Femur (tissue), 1 donor: ENCODE measurements at regions not wholly inside any gene's neighbourhood (a gene's known extent, or its start where the extent isn't known, plus 50 kb on each side); places are given as distances from the start of the nearest gene placed in this dataset.

ENCODE experiments used
- DNase-seq: peaks from one replicate; pipeline ENCODE4 v3.0.0-alpha.2; 2017

GRCh38 chr15:25051399-25052154 lies 96.8 kb downstream of the SNRPN start:
- DNase-seq: no peak

DNA sequence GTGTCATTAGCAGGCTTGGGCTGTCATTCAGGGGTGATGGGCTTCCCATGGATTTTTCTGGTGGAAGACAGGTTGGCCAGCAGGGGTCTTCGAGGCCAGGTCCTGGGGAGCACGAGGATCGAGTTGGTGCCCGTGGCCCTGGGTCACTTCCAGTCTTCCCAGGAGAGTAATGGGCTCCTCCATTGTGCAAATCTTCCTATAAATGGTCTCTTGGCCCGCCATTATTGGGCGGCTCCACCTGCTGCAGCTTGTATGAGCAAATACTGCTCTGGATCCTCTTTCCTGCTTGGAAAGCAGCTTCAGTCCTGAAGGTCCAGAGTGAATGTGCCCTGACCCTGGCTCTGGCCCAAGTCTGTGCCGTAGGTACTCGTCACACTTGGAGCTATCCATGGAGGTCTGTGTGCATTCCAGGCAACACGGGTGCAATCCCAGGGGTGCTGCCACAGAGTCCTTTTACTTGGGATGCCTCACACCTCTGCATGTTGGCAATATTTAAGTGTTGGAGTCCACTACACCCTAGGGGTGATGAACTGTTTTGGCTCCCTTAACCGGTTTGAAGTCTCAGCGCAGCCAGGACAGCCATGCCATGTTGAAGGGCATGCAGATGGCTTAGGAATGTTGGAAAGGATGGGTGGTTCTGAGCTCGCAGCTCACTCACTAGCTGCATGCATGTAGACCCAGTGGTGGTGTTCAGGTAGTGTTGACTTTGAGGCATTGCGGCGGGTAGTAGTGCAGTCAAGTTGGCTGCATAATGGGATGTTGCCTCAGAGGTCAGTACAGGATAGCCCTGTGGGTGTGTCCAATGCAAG lies 97.6 kb downstream of the SNRPN start:
- DNase-seq: no peak

- no peak for DNase-seq
Observed at GRCh38 chr15:25053000-25053815, 98.4 kb downstream of the SNRPN start.

DNA sequence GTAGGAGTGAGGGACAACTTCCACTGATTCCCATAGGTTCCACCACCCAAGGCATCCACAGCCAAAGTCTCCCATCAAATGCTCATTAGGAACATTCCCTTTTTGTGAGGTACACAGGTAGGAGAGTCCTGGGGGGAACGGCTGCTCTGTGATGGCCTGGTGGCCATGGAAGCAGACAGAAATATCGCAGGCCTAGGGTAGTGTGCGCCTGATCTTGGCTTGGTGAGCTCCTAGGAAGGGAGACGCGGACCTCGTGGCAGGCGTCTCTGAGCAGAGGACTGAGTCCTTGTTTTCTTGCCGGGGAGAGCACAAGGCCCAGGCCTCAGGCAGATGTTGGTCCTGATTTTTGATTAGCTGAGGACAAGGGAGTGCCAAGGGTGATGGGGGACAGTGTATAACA lies 99.5 kb downstream of the SNRPN start:
- DNase-seq: peak; percentile 3

- DNase-seq: peak; percentile 0
Observed at GRCh38 chr15:25054943-25055342, 100.2 kb downstream of the SNRPN start.

DNA sequence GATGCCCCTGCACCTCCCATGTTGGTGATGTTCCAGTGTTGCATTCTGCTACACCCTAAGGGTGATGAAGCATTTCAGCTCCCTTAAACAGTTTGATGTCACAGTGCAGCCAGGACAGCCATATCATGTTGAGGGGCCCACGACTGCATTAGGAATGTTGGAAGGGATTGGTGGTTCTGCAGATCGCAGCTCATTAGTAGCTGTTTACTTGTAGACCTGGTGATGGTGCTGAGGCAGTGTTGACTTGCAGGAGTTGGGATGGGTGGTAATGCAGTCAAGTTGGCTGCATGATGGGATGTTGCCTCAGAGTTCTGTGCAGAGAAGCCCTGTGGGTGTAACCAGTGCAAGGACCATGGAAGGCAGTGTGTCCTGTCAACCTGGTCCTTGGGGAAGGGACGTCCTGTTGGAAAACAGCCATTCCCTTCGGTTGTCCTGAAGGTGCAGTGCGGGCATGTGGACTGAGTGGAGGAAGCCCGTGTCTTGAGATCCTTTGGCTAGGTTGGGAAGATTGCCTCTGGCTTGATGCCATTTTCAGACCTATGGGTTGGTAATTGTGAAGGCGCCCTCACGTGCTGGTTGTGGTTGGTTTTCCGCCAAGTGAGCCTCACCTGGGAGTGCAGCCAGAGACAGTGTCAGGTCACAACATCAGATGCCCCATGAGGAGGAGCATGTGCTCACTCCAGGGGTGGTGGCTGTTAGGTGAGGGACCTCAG lies 100.7 kb downstream of the SNRPN start:
- peak; percentile 9 for DNase-seq

DNA sequence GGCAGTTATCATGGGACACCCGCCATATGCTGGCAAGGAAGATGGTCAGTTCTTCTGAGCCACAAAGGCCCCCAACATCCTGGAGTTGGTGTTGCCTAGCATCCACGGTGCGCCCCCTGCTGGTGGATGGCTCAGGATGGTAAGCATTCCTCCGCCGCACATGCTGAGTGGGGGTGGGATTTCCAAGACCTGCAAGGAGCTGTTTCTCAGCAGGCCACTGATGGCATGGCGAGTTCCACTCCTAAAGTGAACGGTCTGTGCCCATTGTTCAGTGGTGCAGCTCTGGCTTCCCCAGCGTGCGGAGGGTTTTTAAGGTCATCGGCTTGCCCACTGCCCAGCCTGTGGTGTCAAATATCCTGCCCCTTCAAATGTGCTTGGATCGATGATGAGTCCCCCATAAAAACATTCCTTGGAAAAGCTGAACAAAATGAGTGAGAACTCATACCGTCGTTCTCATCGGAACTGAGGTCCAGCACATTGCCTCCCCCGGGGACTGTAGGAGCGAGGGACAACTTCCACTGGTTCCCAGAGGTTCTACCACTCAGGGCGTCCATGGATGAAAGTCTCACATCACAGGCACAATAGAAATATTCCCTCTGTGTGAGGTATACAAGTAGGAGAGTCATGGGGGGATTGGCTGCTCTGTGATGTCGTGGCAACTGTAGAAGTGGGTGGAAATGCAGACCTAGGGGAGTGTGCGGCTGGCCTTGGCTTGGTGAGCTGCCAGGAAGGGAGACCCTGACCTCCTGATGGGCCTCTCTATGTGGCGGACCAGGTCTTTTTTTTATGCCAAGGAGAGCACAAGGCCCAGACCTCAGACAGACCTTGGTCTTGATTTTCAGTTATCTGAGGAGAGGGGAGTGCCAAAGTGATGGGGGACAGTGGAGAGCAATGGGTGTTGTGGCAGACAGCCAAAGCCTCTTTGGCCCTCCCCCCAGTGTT lies 102.0 kb downstream of the SNRPN start:
- DNase-seq: peak; percentile 10

GRCh38 chr15:25057574-25057973 lies 102.8 kb downstream of the SNRPN start:
- peak; percentile 1 for DNase-seq

- DNase-seq: peak; percentile 12
Observed at GRCh38 chr15:25058080-25058785, 103.4 kb downstream of the SNRPN start.

DNA sequence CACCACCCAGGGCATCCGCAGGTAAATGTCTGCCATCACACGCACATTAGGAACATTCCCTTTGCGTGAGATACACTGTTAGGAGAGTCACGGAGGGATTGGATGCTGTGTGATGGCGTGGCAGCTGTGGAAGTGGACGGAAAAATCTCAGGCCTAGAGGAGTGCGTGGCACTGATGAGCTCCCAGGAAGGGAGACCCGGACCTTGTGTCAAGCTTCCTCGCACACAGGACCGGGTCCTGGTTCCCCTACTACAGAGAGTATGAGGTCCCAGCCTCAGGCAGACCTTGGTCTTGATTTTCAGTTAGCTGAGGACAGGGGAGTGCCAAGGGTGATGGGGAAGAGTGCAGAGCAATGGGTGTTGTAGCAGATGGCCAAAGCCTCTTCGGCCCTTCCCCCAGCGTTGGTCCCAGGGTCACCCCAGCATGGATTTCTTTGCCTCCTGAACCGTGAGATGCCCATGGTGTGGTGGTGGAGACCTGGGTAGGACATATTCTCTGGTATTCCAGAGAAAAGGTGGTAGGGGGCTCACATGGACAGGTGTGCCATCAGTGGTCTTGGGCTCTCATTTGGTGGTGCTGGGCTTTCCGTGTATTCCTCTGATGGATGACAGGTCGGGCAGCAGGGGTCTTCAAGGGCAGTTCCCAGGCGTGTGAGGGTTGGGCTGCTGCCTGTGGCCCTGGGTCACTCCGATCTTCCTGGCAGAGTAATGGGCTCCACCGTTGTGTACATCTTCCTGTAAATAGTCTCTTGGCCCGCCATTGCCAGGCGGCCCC lies 105.1 kb downstream of the SNRPN start:
- DNase-seq: peak; percentile 2

GRCh38 chr15:25060472-25060803 lies 105.7 kb downstream of the SNRPN start:
- DNase-seq: peak; percentile 10

GRCh38 chr15:25060996-25061620 lies 106.3 kb downstream of the SNRPN start:
- DNase-seq: peak; percentile 2

DNA sequence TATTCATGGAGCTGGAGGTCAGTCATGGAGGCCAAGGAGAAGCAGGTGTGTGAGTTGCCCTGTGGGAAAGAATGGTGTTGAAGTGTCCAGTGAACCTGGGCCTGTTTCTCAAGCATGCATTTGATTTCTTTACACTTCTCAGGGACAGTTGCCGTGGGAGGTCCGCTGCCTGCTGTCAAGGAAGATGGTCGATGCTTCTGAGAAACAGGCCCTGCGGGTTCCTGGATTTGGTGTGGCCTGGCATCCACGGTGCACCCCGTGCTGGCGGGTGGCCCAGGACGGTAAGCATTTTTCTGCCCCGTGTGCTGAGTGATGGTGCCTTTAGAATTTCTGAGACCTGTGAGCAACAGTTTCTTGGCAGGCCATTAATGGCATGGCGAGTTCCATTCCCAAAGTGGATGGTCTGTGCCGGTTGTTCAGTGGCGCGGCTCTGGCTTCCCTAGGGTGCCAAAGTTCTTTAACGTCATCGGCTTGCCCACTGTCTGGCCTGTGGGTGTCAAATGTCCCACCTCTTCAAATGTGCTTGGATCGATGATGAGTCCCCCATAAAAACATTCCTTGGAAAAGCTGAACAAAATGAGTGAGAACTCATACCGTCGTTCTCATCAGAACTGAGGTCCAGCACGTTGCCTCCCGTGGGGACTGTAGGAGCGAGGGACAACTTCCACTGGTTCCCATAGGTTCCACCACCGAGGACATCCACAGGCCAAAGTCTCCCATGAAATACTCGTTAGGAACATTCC lies 107.2 kb downstream of the SNRPN start:
- peak; percentile 1 for DNase-seq

DNA sequence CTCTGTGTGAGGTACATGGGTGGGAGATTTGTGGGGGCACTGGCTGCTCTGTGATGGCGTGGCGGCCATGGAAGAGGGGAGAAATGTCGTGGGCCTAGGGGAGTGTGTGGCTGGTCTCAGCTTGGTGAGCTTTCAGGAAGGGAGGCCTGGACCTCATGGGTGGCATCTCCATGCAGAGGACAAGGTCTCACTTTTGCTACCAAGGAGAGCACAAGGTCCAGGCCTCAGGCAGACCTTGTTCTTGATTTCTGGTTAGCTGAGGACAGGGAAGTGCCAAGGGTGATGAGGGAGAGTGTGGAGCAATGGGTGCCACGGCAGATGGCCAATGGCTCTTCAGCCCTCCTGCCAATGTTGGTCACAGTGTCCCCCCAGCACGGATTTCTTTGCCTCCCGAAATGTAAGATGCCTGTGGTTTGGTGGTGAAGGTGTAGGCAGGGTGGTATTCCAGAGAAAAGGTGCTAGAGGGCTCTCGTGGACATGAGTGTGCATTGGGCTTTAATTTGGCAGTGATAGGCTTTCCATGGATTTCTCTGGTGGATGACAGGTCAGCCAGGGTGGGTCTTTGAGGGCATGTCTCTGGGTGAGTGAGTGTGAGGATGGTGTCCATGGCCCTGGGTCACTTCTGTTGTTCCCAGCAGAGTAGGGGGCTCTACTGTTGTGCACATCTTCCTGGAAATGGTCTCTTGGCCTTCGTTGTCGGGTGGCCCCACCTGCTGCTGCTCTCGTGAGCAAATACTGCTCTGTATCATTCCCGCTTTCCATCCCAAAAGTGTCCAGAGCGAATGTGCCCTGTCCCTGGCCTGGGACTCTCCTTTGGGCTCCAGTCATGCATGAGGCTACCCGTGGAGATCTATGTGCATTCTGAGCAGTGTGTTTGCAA lies 108.0 kb downstream of the SNRPN start:
- peak; percentile 2 for DNase-seq

DNA sequence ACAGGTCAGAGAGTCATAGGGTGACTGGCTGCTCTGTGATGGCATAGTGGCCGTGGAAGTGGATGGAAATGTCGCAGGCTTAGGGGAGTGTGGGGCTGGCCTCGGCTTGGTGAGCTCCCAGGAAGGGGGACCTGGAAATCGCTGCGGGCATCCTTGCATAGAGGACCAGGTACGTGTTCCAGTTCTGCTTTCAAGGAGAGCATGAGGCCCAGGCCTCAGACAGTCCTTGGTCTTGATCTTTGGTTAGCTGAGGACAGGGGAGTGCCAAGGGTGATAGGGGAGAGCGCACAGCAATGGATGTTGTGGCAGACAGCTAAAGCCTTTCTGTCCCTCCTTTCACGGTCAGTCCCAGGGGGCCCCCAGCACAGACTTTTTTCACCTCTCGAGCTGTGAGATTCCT lies 110.5 kb downstream of the SNRPN start:
- DNase-seq: no peak

DNA sequence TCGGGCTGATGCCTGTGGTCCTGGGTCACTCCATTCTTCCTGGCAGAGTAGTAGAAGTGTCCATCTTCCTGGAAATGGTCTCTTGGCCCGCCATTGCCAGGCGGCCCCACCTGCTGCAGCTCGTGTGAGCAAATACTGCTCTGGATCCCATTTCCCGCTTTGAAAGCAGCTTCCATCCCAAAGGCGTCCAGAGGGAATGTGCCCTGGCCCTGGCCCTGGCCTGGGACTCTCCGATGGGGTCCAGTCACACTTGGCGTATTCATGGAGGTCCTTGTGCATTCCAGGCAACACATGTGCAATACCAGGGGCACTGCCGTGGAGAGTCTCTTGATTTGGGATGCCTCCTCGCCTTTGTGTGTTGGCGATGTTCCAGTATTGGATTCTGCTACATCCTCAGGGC lies 111.1 kb downstream of the SNRPN start:
- no peak for DNase-seq

DNA sequence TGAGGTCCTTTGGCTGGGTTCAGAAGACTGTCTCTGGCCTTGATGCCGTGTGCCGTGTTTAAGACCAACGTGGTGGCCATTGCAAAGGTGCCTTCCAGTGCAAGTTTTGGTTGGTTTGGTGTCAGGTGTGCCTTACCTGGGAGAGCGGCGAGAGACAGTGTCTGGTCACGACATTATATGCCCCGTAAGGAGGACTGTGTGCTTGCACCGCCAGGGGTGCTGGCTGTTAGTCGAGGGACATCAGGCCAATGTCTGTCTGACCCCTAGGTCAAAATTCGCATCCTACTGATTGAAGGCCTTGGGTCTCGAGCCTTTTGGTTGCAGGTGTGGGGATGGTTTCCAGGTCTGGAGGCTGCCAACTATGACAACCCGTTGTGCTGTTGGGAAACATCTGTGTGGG lies 111.9 kb downstream of the SNRPN start:
- DNase-seq: no peak
